Adrenal gland (tissue), 7 donors: ENCODE measurements at regions not wholly inside any gene's neighbourhood (a gene's known extent, or its start where the extent isn't known, plus 50 kb on each side); places are given as distances from the start of the nearest gene placed in this dataset.

ENCODE experiments used
- DNase-seq, 7 donors: peaks; one replicate each; pipeline ENCODE4 v3.0.0-alpha.2; 2019 to 2020
- H3K27ac ChIP-seq, 5 donors: fragments of 200-600 bp; sonication (generic) in 4 of 5; 1 replicate in 3 of 5; 2 replicates in 2 of 5; pipeline versions ENCODE4 v1.5.1 to v1.8.0; 2016 to 2020; ENCODE audit warnings: mild to moderate bottlenecking in 1 of 5
- H3K27me3 ChIP-seq: fragments of 200-600 bp; 2 replicates; pipeline ENCODE4 v1.8.0; 2021
- H3K36me3 ChIP-seq, 2 donors: fragments of 200-600 bp; replicated peaks in 1 of 2; 1 replicate in 1 of 2; 2 replicates in 1 of 2; pipeline versions ENCODE4 v1.5.1 to v1.8.0; 2018 to 2022
- H3K4me1 ChIP-seq, 2 donors: fragments of 200-600 bp; replicated peaks in 1 of 2; 1 replicate in 1 of 2; 2 replicates in 1 of 2; pipeline versions ENCODE4 v1.5.1 to v1.8.0; 2018 to 2021
- H3K4me3 ChIP-seq, 4 donors: fragments of 200-600 bp; sonication (generic) in 3 of 4; one replicate each; pipeline ENCODE4 v1.5.1; 2016 to 2018
- H3K9me3 ChIP-seq, 3 donors: fragments of 200-600 bp; sonication (generic) in 1 of 3; replicated peaks in 1 of 3; 1 replicate in 2 of 3; 2 replicates in 1 of 3; pipeline versions ENCODE4 v1.5.1 to v1.8.0; 2016 to 2021
- POLR2A ChIP-seq, 2 donors: fragments of 450-650 bp; IDR thresholded peaks; one replicate each; pipeline ENCODE4 v1.6.1; 2017; ENCODE audit warnings: antibody characterized with exemption in 2 of 2, mild to moderate bottlenecking in 2 of 2, moderate library complexity in 1 of 2
- intact Hi-C, 2 donors: fragments of 100-400 bp; cut with DNase I; formaldehyde crosslinking; loops; one replicate each; pipeline versions ENCODE4 v1.14.1 to v1.15.0; 2022 to 2023
- small RNA-seq, 2 donors: library from RNA; depleted of rRNA; stranded (forward); fragments of <200 nt; gene quantifications; one replicate each; pipeline ENCODE3, GENCODE V24; 2016
- donor health status: DM: yes; HTN: yes; CAD: no.
- donor health status: DM: no; HTN: no; CAD: no.
- donor health status: DM: no; HTN: no; CAD: no.

- no peaks in the 10 kb centered on the region for H3K27me3 ChIP-seq
- H3K4me1 ChIP-seq: no peaks in the 10 kb centered on the region
- no peak for TF ChIP-seq POLR2A (IDR thresholded peaks at IDR 0.05)
- intact Hi-C loops: no loop called here
- no peaks in the 10 kb centered on the region for H3K9me3 ChIP-seq
- DNase-seq: no peak
- no peaks in the 10 kb centered on the region for H3K36me3 ChIP-seq
- no peak overlapping the region for H3K4me3 ChIP-seq
- H3K27ac ChIP-seq: no peak overlapping the region
Measured at GRCh38 chr6:85703406-85703805, 60.7 kb upstream of the SYNCRIP start.

Small RNA genes lying in the stretch of these regions (small RNA-seq; reads per million reads assigned to genes)
- gene RF00019 (0 reads per million in 2 donors), gene RN7SL643P (0 reads per million in 2 donors), gene RNU4-12P (0 reads per million in 2 donors), gene RNU4-72P (0 reads per million in 2 donors), gene SMIM11P1 (0 reads per million in 2 donors)
